Kidney (tissue), 13 donors: ENCODE measurements at regions not wholly inside any gene's neighbourhood (a gene's known extent, or its start where the extent isn't known, plus 50 kb on each side); places are given as distances from the start of the nearest gene placed in this dataset.
A peak's percentile ranks its signal among the peaks of the same experiment; 100 is the strongest.

Source experiments
- DNase-seq, 5 donors: peaks; one replicate each; pipeline ENCODE4 v3.0.0-alpha.2; 2013 to 2020
- FAIRE-seq: peaks from 2 replicates; lab custom pipeline; 2012; peaks lifted over from hg19 to GRCh38; lab: Jason Lieb, UNC
- H3K27ac ChIP-seq, 2 donors: one replicate each; pipeline ENCODE4 v1.7.0; 2013; ENCODE audit warnings: low read depth in 2 of 2, low read length in 2 of 2, inconsistent platforms in 1 of 2
- H3K27me3 ChIP-seq: one replicate; pipeline ENCODE4 v1.7.1; 2013; ENCODE audit warnings: low read length, inconsistent platforms; ENCODE audit not compliant: control insufficient read depth, insufficient read depth
- H3K36me3 ChIP-seq, 3 donors: one replicate each; pipeline versions ENCODE4 v1.7.0 to v1.7.1; 2013; ENCODE audit warnings: low read length in 3 of 3, control low read depth in 1 of 3, inconsistent platforms in 1 of 3; ENCODE audit not compliant: insufficient read depth in 3 of 3, control insufficient read depth in 2 of 3
- H3K4me1 ChIP-seq, 3 donors: one replicate each; pipeline versions ENCODE4 v1.7.0 to v1.7.1; 2013; ENCODE audit warnings: low read length in 3 of 3, inconsistent platforms in 1 of 3, low read depth in 1 of 3; ENCODE audit not compliant: control insufficient read depth in 2 of 3, insufficient read depth in 2 of 3
- H3K4me3 ChIP-seq, 3 donors: one replicate each; pipeline versions ENCODE4 v1.7.0 to v1.8.1; 2013; ENCODE audit warnings: low read length in 3 of 3, control low read depth in 1 of 3, inconsistent platforms in 1 of 3
- H3K9ac ChIP-seq, 3 donors: one replicate each; pipeline versions ENCODE4 v1.7.0 to v1.7.1; 2013; ENCODE audit warnings: low read length in 3 of 3, control low read depth in 1 of 3, inconsistent platforms in 1 of 3
- H3K9me3 ChIP-seq, 3 donors: one replicate each; pipeline versions ENCODE4 v1.7.0 to v1.7.1; 2013; ENCODE audit warnings: low read length in 3 of 3, control low read depth in 1 of 3, inconsistent platforms in 1 of 3; ENCODE audit not compliant: control insufficient read depth in 2 of 3, insufficient read depth in 1 of 3
- CTCF ChIP-seq: IDR thresholded peaks from 3 replicates; pipeline ENCODE4 v1.5.1; 2012; ENCODE audit warnings: mild to moderate bottlenecking, moderate library complexity, borderline replicate concordance; ENCODE audit not compliant: insufficient read depth; ENCODE audit errors: extremely low read depth
- intact Hi-C: fragments of 100-400 bp; cut with DNase I; formaldehyde crosslinking; loops from one replicate; pipeline ENCODE4 v1.11.1; 2022
- donor health status: control.
- donor health status: control.
- donor health status: control.
- donor health status: control.
- donor health status: control.
- donor health status: DM: yes; HTN: yes; CAD: no.
- donor health status: Normal renal cell carcinoma (clear cell type).

GRCh38 chr12:111034083-111034885 is 113.9 kb upstream of the MYL2 start, which contains the start of gene CUX2:
Gene CUX2 (plus strand): TSS chr12:111034165.
- Histone ChIP-seq H3K9ac (peak within 1 kb of the TSS in 1 of 3 donors; percentile 18), H3K27me3 (peaks cover 9% of the 10 kb centered on the region), H3K36me3 (no peaks in the 10 kb centered on the region), H3K4me1 (no peaks in the 10 kb centered on the region), H3K9me3 (no peaks in the 10 kb centered on the region), H3K4me3 (peak within 1 kb of the TSS in 1 of 3 donors; percentile 51), H3K27ac (no peak within 1 kb of the TSS)
- intact Hi-C loops: no loop called here
- no peak for TF ChIP-seq CTCF
- FAIRE-seq: no peak
- DNase-seq: peak in 4 of 5 donors; percentile 67 to 70 (median 68)

DNA sequence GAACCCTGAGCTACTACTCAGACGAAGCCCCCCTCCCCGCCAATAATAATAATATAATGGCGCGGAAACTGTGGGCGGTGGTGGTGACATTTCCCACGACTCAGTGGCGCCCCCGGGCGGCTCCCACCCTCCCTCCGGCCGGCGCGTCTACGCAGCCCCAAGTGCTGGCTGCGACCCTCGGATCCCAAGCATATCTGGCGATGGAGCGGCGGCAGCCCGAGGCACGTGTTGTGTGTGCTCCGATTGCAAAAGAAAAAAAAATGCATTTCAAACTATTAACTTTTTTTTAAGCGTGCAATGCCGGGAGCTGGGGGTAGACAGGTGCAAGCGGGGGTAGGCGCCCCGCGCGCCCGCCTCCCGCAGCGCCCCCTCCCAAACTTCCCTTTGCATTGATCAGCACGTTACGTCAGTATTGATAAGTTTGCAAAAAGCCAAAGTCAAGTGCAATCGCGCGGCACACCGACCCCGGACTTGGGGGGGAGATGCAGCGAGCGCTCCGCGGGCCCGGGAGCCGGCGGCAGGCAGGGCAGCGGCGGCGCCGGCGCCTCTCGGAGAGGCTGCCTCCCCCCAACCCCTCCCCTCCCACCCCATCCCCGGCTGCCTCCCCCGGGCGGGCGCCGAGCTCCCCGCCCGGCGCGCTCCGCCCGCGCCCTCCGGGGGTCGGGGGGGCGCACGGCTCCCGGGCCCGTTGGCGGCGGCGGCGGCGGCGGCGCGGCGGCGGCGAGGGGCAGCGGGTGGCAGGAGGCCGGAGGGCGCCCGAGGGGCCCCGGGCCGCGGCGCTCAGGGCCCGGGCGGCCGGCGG is 113.1 kb upstream of the MYL2 start:
- H3K4me3 ChIP-seq: peak overlapping the region in 1 of 3 donors; percentile 51
- H3K27me3 ChIP-seq: peaks cover 9% of the 10 kb centered on the region
- no peak overlapping the region for H3K27ac ChIP-seq
- no peaks in the 10 kb centered on the region for H3K4me1 ChIP-seq
- H3K9me3 ChIP-seq: no peaks in the 10 kb centered on the region
- intact Hi-C loops: no loop called here
- DNase-seq (peak in 4 of 5 donors; percentile 49 to 69 (median 66)), FAIRE-seq (no peak)
- TF ChIP-seq CTCF: no peak
- no peaks in the 10 kb centered on the region for H3K36me3 ChIP-seq
- H3K9ac ChIP-seq: no peak overlapping the region

DNA sequence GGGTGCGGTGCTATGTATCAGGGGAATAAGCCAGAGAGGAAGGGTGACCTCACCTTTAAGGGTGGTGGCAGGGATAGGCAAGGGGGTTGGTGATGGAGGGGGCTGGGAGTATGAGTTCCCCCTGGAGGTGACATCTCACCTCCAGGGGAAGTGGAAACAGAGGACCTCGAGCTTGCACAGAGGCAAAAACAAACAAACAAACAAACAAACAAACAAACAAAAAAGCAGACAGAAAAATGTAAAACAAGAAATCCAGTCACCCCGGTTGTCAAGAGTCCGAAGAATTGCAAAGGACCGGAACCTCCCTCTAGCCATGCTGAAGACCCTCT is 112.2 kb upstream of the MYL2 start:
- Histone ChIP-seq H3K36me3 (no peaks in the 10 kb centered on the region), H3K9me3 (no peaks in the 10 kb centered on the region), H3K27me3 (peaks cover 9% of the 10 kb centered on the region), H3K9ac (no peak overlapping the region), H3K4me3 (no peak overlapping the region), H3K27ac (no peak overlapping the region), H3K4me1 (no peaks in the 10 kb centered on the region)
- intact Hi-C loops: no loop called here
- DNase-seq: no peak
- no peak for FAIRE-seq
- TF ChIP-seq CTCF: no peak
